Calu3 (cell line): ENCODE measurements at regions not wholly inside any gene's neighbourhood (a gene's known extent, or its start where the extent isn't known, plus 50 kb on each side); places are given as distances from the start of the nearest gene placed in this dataset.

Experiments used
- BruUV-seq: library from RNA; stranded (reverse); fragments of 400-500 nt; replicated peaks from 2 replicates; lab custom pipeline; 2021; lab: Mats Ljungman, UMichigan
- CTCF ChIA-PET: fragments of 300-600 bp; sonication (Branson Sonifier 250); formaldehyde crosslinking; loops from one replicate; lab custom pipeline; 2022; ENCODE audit warnings: antibody characterized with exemption; lab: Charles Lee
- DNase-seq: peaks from one replicate; pipeline ENCODE4 v3.0.0; 2022
- H3K27ac Mint-ChIP-seq: one replicate; pipeline ENCODE4 v1.8.0; 2022; ENCODE audit warnings: mixed read lengths; ENCODE audit not compliant: unreplicated experiment
- H3K27me3 Mint-ChIP-seq: one replicate; pipeline ENCODE4 v1.8.0; 2022; ENCODE audit warnings: mixed read lengths; ENCODE audit not compliant: unreplicated experiment
- H3K36me3 Mint-ChIP-seq: one replicate; pipeline ENCODE4 v1.8.0; 2022; ENCODE audit warnings: mild to moderate bottlenecking, moderate library complexity, mixed read lengths; ENCODE audit not compliant: insufficient read depth, unreplicated experiment
- H3K4me1 Mint-ChIP-seq: one replicate; pipeline ENCODE4 v1.8.0; 2022; ENCODE audit warnings: mild to moderate bottlenecking, low read depth, mixed read lengths; ENCODE audit not compliant: unreplicated experiment
- H3K4me3 Mint-ChIP-seq: one replicate; pipeline ENCODE4 v1.8.0; 2022; ENCODE audit warnings: mild to moderate bottlenecking, low read depth, moderate library complexity, mixed read lengths; ENCODE audit not compliant: unreplicated experiment
- H3K9me3 Mint-ChIP-seq: one replicate; pipeline ENCODE4 v1.8.0; 2022; ENCODE audit warnings: low read depth, mixed read lengths; ENCODE audit not compliant: unreplicated experiment
- CTCF ChIP-seq: fragments of 200-600 bp; IDR thresholded peaks from one replicate; pipeline ENCODE4 v1.8.0; 2022; ENCODE audit warnings: antibody characterized with exemption; ENCODE audit not compliant: unreplicated experiment
- intact Hi-C: fragments of 100-400 bp; cut with micrococcal nuclease; formaldehyde crosslinking; loops from one replicate; pipeline ENCODE4 v1.10.0; 2022; ENCODE audit not compliant: unreplicated experiment

DNA sequence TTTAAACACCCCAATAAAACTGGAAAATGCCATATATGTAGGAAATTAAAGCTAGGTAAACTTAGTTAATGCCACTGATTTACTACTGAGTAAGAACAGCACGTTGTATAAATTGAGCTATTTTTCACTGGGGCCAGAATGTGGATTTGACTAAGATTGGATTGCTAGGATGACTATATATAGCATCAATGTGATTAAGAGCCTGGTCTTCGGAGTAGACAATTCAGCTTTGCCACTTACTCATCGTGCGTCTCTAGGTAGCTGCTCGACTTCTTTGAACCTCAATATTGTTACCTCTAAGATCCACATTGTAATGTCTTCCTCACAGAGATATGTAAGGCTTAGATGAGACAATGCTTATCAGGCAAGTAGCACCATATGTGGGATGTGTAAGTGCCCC, 462.5 kb downstream of the KLF12 start:
- Mint-ChIP-seq H3K27ac (no peak overlapping the region), H3K9me3 (no peaks in the 10 kb centered on the region), H3K4me1 (peaks cover 12% of the 10 kb centered on the region), H3K27me3 (no peaks in the 10 kb centered on the region), H3K4me3 (no peak overlapping the region), H3K36me3 (no peaks in the 10 kb centered on the region)
- CTCF ChIA-PET: no interaction called here
- TF ChIP-seq CTCF: no peak
- intact Hi-C loops: loop anchor here (2.0 to 10.0 kb wide), 2 partner anchors 61 to 207 kb away; no protein-coding TSS in a partner anchor
- no peak for DNase-seq
- BruUV-seq: no TSS peak

- no peak for DNase-seq
- no peaks in the 10 kb centered on the region for H3K27me3 Mint-ChIP-seq
- no TSS peak for BruUV-seq
- no peaks in the 10 kb centered on the region for H3K9me3 Mint-ChIP-seq
- CTCF ChIA-PET: no interaction called here
- no peak for TF ChIP-seq CTCF
- no peaks in the 10 kb centered on the region for H3K36me3 Mint-ChIP-seq
- intact Hi-C loops: loop anchor here (10.0 kb wide), 1 partner anchor 206 kb away; no protein-coding TSS in a partner anchor
- H3K27ac Mint-ChIP-seq: no peak overlapping the region
- peaks cover 17% of the 10 kb centered on the region for H3K4me1 Mint-ChIP-seq
- no peak overlapping the region for H3K4me3 Mint-ChIP-seq
These were observed 463.2 kb downstream of the KLF12 start for GRCh38 chr13:73671011-73671410.

- CTCF ChIA-PET: no interaction called here
- no peak for TF ChIP-seq CTCF
- intact Hi-C loops: no loop called here
- Mint-ChIP-seq H3K9me3 (no peaks in the 10 kb centered on the region), H3K36me3 (no peaks in the 10 kb centered on the region), H3K4me1 (peaks cover 7% of the 10 kb centered on the region), H3K27ac (no peak overlapping the region), H3K27me3 (no peaks in the 10 kb centered on the region), H3K4me3 (no peak overlapping the region)
- no peak for DNase-seq
- BruUV-seq: no TSS peak
These were observed 466.4 kb downstream of the KLF12 start for GRCh38 chr13:73667756-73668155.

DNA sequence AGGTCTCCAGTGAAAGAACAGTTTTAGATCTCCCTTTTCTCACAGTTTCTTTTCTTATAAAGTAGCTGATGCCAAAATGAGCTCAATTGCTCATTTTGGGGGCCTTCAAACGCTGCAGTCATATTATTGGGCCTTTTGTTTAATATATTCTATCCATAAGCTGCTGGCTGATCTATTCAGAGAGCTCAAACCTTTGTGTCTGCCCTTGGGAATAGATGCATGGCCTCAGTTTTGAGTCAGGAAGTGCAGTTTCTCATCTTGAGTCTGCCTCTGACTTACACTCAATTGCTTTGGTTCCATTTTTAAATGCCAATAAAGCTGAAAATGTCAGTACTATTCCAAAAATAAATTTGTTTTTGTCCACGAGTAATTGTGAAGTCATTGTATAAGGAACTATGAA, 468.9 kb downstream of the KLF12 start:
- CTCF ChIA-PET: no interaction called here
- Mint-ChIP-seq H3K4me1 (peaks cover 7% of the 10 kb centered on the region), H3K4me3 (no peak overlapping the region), H3K9me3 (peaks cover 4% of the 10 kb centered on the region), H3K27me3 (no peaks in the 10 kb centered on the region), H3K36me3 (no peaks in the 10 kb centered on the region), H3K27ac (no peak overlapping the region)
- no peak for DNase-seq
- TF ChIP-seq CTCF: no peak
- BruUV-seq: no TSS peak
- intact Hi-C loops: no loop called here
